Esophagus muscularis mucosa (tissue), 4 donors: ENCODE measurements at regions not wholly inside any gene's neighbourhood (a gene's known extent, or its start where the extent isn't known, plus 50 kb on each side); places are given as distances from the start of the nearest gene placed in this dataset.

Source experiments
- DNase-seq: peaks from one replicate; pipeline ENCODE4 v3.0.0-alpha.2; 2017; ENCODE audit errors: extremely low spot score
- H3K27ac ChIP-seq, 4 donors: fragments of 200-600 bp; sonication (generic); replicated peaks in 1 of 4; 1 replicate in 3 of 4; 2 replicates in 1 of 4; pipeline ENCODE4 v1.5.1; 2016 to 2019; ENCODE audit warnings: mild to moderate bottlenecking in 1 of 4
- H3K27me3 ChIP-seq, 4 donors: fragments of 200-600 bp; sonication (generic); one replicate each; pipeline versions ENCODE4 v1.5.1 to v1.6.0; 2016 to 2019
- H3K36me3 ChIP-seq, 4 donors: fragments of 200-600 bp; sonication (generic); one replicate each; pipeline ENCODE4 v1.5.1; 2016 to 2019
- H3K4me1 ChIP-seq, 4 donors: fragments of 200-600 bp; sonication (generic); one replicate each; pipeline ENCODE4 v1.5.1; 2016 to 2019
- H3K4me3 ChIP-seq, 4 donors: fragments of 200-600 bp; sonication (generic); 1 replicate in 2 of 4; 2 replicates in 2 of 4; pipeline ENCODE4 v1.5.1; 2016 to 2019; ENCODE audit warnings: mild to moderate bottlenecking in 4 of 4, moderate library complexity in 1 of 4
- H3K9me3 ChIP-seq, 4 donors: fragments of 200-600 bp; sonication (generic); 1 replicate in 3 of 4; 2 replicates in 1 of 4; pipeline ENCODE4 v1.5.1; 2016 to 2019
- CTCF ChIP-seq, 3 experiments: fragments of 200-600 bp in 2 of 3; fragments of 450-650 bp in 1 of 3; sonication (generic) in 2 of 3; IDR thresholded peaks; one replicate each; pipeline ENCODE4 v1.5.1; 2017 to 2019; ENCODE audit warnings: antibody characterized with exemption in 3 of 3, mild to moderate bottlenecking in 2 of 3, moderate library complexity in 1 of 3
- EP300 ChIP-seq: sonication (generic); formaldehyde crosslinking; IDR thresholded peaks from one replicate; pipeline ENCODE4 v1.6.1; 2017; ENCODE audit warnings: antibody characterized with exemption
- POLR2A ChIP-seq: fragments of 450-650 bp; IDR thresholded peaks from one replicate; pipeline ENCODE4 v1.6.1; 2017; ENCODE audit warnings: antibody characterized with exemption, moderate library complexity, mild to moderate bottlenecking, low read depth
- POLR2AphosphoS5 ChIP-seq, 2 donors: sonication (generic); formaldehyde crosslinking; IDR thresholded peaks; one replicate each; pipeline ENCODE4 v1.6.1; 2017; ENCODE audit warnings: antibody characterized with exemption in 2 of 2
- WGBS: methylation state at CpG from one replicate; pipeline ENCODE4 v1.1.5; 2018; 5-methylcytosine and 5-hydroxymethylcytosine counted together
- intact Hi-C: fragments of 100-400 bp; cut with DNase I; formaldehyde crosslinking; loops from one replicate; pipeline ENCODE4 v1.15.1; 2023

GRCh38 chr3:176941689-176942088 lies 255.6 kb downstream of the TBL1XR1 start:
- no peak overlapping the region for H3K27ac ChIP-seq
- no peak overlapping the region for H3K4me3 ChIP-seq
- H3K4me1 ChIP-seq: peaks cover 0 to 10% (median 2%) of the 10 kb centered on the region in 4 donors
- DNase-seq: no peak
- no peaks in the 10 kb centered on the region for H3K36me3 ChIP-seq
- no peaks in the 10 kb centered on the region for H3K9me3 ChIP-seq
- no peaks in the 10 kb centered on the region for H3K27me3 ChIP-seq
- intact Hi-C loops: no loop called here
- no peak for TF ChIP-seq EP300
- TF ChIP-seq CTCF (IDR thresholded peaks at IDR 0.05): no peak
- no peak for TF ChIP-seq POLR2A
- no peak for TF ChIP-seq POLR2AphosphoS5 (IDR thresholded peaks at IDR 0.05)

GRCh38 chr3:176939022-176939817 lies 258.1 kb downstream of the TBL1XR1 start:
- TF ChIP-seq CTCF (IDR thresholded peaks at IDR 0.05): peak; percentile 70 to 78 (median 75)
- no peak for TF ChIP-seq POLR2AphosphoS5 (IDR thresholded peaks at IDR 0.05)
- TF ChIP-seq POLR2A: no peak
- no peak for TF ChIP-seq EP300
- DNase-seq: no peak
- no peak overlapping the region for H3K4me3 ChIP-seq
- intact Hi-C loops: loop anchor here (2.0 to 5.0 kb wide), 2 partner anchors 66 to 427 kb away; no protein-coding TSS in a partner anchor
- H3K36me3 ChIP-seq: no peaks in the 10 kb centered on the region
- H3K9me3 ChIP-seq: no peaks in the 10 kb centered on the region
- peaks cover 0 to 25% (median 12%) of the 10 kb centered on the region in 4 donors for H3K4me1 ChIP-seq
- H3K27ac ChIP-seq: no peak overlapping the region
- 25% methylated on average over 10 of the region's 10 CpGs for WGBS
- no peaks in the 10 kb centered on the region for H3K27me3 ChIP-seq

GRCh38 chr3:176937994-176938393 lies 259.3 kb downstream of the TBL1XR1 start:
- 60% methylated on average over 1 of the region's 1 CpG for WGBS
- intact Hi-C loops: loop anchor here (2.0 to 5.0 kb wide), 2 partner anchors 65 to 426 kb away; no protein-coding TSS in a partner anchor
- H3K9me3 ChIP-seq: no peaks in the 10 kb centered on the region
- H3K27ac ChIP-seq: no peak overlapping the region
- H3K27me3 ChIP-seq: no peaks in the 10 kb centered on the region
- no peak overlapping the region for H3K4me3 ChIP-seq
- H3K4me1 ChIP-seq: peaks cover 0 to 25% (median 12%) of the 10 kb centered on the region in 4 donors
- H3K36me3 ChIP-seq: no peaks in the 10 kb centered on the region
- no peak for DNase-seq
- TF ChIP-seq POLR2AphosphoS5 (IDR thresholded peaks at IDR 0.05) (no peak), POLR2A (no peak), CTCF (IDR thresholded peaks at IDR 0.05) (no peak), EP300 (no peak)

GRCh38 chr3:176937541-176937940 lies 259.7 kb downstream of the TBL1XR1 start:
- WGBS: 84% methylated on average over 1 of the region's 1 CpG
- DNase-seq: no peak
- no peak overlapping the region for H3K27ac ChIP-seq
- no peaks in the 10 kb centered on the region for H3K9me3 ChIP-seq
- H3K36me3 ChIP-seq: no peaks in the 10 kb centered on the region
- H3K4me1 ChIP-seq: peaks cover 0 to 25% (median 12%) of the 10 kb centered on the region in 4 donors
- TF ChIP-seq POLR2AphosphoS5 (IDR thresholded peaks at IDR 0.05): no peak
- TF ChIP-seq EP300: no peak
- no peak for TF ChIP-seq POLR2A
- intact Hi-C loops: loop anchor here (5.0 kb wide), 1 partner anchor 425 kb away; no protein-coding TSS in a partner anchor
- H3K4me3 ChIP-seq: no peak overlapping the region
- no peaks in the 10 kb centered on the region for H3K27me3 ChIP-seq

GRCh38 chr3:176935194-176935888 lies 261.9 kb downstream of the TBL1XR1 start:
- H3K27ac ChIP-seq: no peak overlapping the region
- 42% methylated on average over 2 of the region's 2 CpGs for WGBS
- H3K27me3 ChIP-seq: no peaks in the 10 kb centered on the region
- H3K4me1 ChIP-seq: peaks cover 0 to 25% (median 12%) of the 10 kb centered on the region in 4 donors
- intact Hi-C loops: loop anchor here (5.0 kb wide), 1 partner anchor 423 kb away; no protein-coding TSS in a partner anchor
- H3K9me3 ChIP-seq: no peaks in the 10 kb centered on the region
- TF ChIP-seq POLR2AphosphoS5 (IDR thresholded peaks at IDR 0.05) (no peak), EP300 (no peak)
- no peak overlapping the region for H3K4me3 ChIP-seq
- no peak for DNase-seq
- no peaks in the 10 kb centered on the region for H3K36me3 ChIP-seq
